ENCODE measurements at regions not wholly inside any gene's neighbourhood (a gene's known extent, or its start where the extent isn't known, plus 50 kb on each side); places are given as distances from the start of the nearest gene placed in this dataset.

- Histone ChIP-seq H3K27ac (ENCODE audit: low read depth, low read length) (no peak overlapping the region), H3K79me2 (ENCODE audit: insufficient read depth, low read length) (no peaks in the 10 kb centered on the region), H3K27me3 (ENCODE audit: insufficient read depth, low read length) (no peaks in the 10 kb centered on the region), H4K20me1 (ENCODE audit: insufficient read depth, low read length) (no peaks in the 10 kb centered on the region), H3K9ac (ENCODE audit: low read length) (no peak overlapping the region), H3K4me1 (ENCODE audit: insufficient read depth, low read length) (no peaks in the 10 kb centered on the region), H3K36me3 (ENCODE audit: insufficient read depth, low read length) (no peaks in the 10 kb centered on the region), H3K9me3 (ENCODE audit: insufficient read depth, low read depth, low read length) (no peaks in the 10 kb centered on the region), H3K4me2 (ENCODE audit: low read length) (no peak overlapping the region), H2AFZ (ENCODE audit: low read depth, low read length) (no peak overlapping the region), H3K4me3 (ENCODE audit: insufficient read depth, low read depth, low read length) (no peak overlapping the region)
- no peak for DNase-seq (ENCODE audit: low read depth)
- H3K27me3 Mint-ChIP-seq (ENCODE audit: low read depth, unreplicated experiment) = no peaks in the 10 kb centered on the region
- no peak overlapping the region for H3K27ac Mint-ChIP-seq (ENCODE audit: unreplicated experiment)
- no peak for FAIRE-seq
- H3K4me3 Mint-ChIP-seq (ENCODE audit: unreplicated experiment) = no peak overlapping the region
- H3K9me3 Mint-ChIP-seq (ENCODE audit: unreplicated experiment) = no peaks in the 10 kb centered on the region
- no peaks in the 10 kb centered on the region for H3K4me1 Mint-ChIP-seq (ENCODE audit: low read depth, unreplicated experiment)
- no peaks in the 10 kb centered on the region for H3K36me3 Mint-ChIP-seq (ENCODE audit: low read depth, unreplicated experiment)
- TF ChIP-seq, protein P1, sequence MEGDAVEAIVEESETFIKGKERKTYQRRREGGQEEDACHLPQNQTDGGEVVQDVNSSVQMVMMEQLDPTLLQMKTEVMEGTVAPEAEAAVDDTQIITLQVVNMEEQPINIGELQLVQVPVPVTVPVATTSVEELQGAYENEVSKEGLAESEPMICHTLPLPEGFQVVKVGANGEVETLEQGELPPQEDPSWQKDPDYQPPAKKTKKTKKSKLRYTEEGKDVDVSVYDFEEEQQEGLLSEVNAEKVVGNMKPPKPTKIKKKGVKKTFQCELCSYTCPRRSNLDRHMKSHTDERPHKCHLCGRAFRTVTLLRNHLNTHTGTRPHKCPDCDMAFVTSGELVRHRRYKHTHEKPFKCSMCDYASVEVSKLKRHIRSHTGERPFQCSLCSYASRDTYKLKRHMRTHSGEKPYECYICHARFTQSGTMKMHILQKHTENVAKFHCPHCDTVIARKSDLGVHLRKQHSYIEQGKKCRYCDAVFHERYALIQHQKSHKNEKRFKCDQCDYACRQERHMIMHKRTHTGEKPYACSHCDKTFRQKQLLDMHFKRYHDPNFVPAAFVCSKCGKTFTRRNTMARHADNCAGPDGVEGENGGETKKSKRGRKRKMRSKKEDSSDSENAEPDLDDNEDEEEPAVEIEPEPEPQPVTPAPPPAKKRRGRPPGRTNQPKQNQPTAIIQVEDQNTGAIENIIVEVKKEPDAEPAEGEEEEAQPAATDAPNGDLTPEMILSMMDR (IDR thresholded peaks at IDR 0.05; ENCODE audit: insufficient read depth, low read depth, low read length) = no peak
- TF ChIP-seq EZH2 (IDR thresholded peaks at IDR 0.05; ENCODE audit: insufficient read depth, low read length) = no peak
Observed at GRCh38 chr18:39360072-39360471, 1794.5 kb upstream of the CELF4 start.

DNA sequence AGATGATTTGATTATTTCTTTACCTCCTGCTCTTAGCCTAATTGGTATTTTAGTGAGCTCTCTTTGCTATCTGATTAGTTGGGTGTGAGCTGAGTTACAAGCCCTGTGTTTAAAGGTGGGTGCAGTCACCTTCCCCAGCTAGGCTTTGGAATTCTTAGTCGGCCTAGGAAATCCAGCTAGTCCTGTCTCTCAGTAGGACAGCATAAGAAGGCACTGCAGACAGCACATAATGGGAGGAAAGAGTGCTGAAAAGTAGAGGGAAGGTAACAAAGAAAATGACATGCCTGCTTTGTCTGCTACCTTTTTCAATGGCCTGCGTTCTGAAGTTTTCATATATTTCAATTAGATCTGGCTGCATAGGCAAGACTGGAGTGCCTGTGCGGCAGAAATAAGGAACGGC lies 1794.0 kb upstream of the CELF4 start:
- Histone ChIP-seq H3K4me2 (ENCODE audit: low read length) (no peak overlapping the region), H3K36me3 (ENCODE audit: insufficient read depth, low read length) (no peaks in the 10 kb centered on the region), H3K4me3 (ENCODE audit: insufficient read depth, low read depth, low read length) (no peak overlapping the region), H3K27me3 (ENCODE audit: insufficient read depth, low read length) (no peaks in the 10 kb centered on the region), H3K79me2 (ENCODE audit: insufficient read depth, low read length) (no peaks in the 10 kb centered on the region), H2AFZ (ENCODE audit: low read depth, low read length) (no peak overlapping the region), H3K4me1 (ENCODE audit: insufficient read depth, low read length) (no peaks in the 10 kb centered on the region), H3K9ac (ENCODE audit: low read length) (no peak overlapping the region), H4K20me1 (ENCODE audit: insufficient read depth, low read length) (no peaks in the 10 kb centered on the region), H3K9me3 (ENCODE audit: insufficient read depth, low read depth, low read length) (no peaks in the 10 kb centered on the region), H3K27ac (ENCODE audit: low read depth, low read length) (no peak overlapping the region)
- no peaks in the 10 kb centered on the region for H3K27me3 Mint-ChIP-seq (ENCODE audit: low read depth, unreplicated experiment)
- no peaks in the 10 kb centered on the region for H3K9me3 Mint-ChIP-seq (ENCODE audit: unreplicated experiment)
- DNase-seq (ENCODE audit: low read depth) (no peak), FAIRE-seq (no peak)
- no peaks in the 10 kb centered on the region for H3K4me1 Mint-ChIP-seq (ENCODE audit: low read depth, unreplicated experiment)
- H3K36me3 Mint-ChIP-seq (ENCODE audit: low read depth, unreplicated experiment) = no peaks in the 10 kb centered on the region
- no peak for TF ChIP-seq EZH2 (IDR thresholded peaks at IDR 0.05; ENCODE audit: insufficient read depth, low read length)
- TF ChIP-seq, protein P1 (IDR thresholded peaks at IDR 0.05; ENCODE audit: insufficient read depth, low read depth, low read length) = no peak
- no peak overlapping the region for H3K27ac Mint-ChIP-seq (ENCODE audit: unreplicated experiment)
- H3K4me3 Mint-ChIP-seq (ENCODE audit: unreplicated experiment) = no peak overlapping the region

GRCh38 chr18:39350945-39351344 lies 1785.3 kb upstream of the CELF4 start:
- no peaks in the 10 kb centered on the region for H3K27me3 ChIP-seq (ENCODE audit: insufficient read depth, low read length)
- Mint-ChIP-seq H3K4me1 (ENCODE audit: low read depth, unreplicated experiment) (no peaks in the 10 kb centered on the region), H3K9me3 (ENCODE audit: unreplicated experiment) (no peaks in the 10 kb centered on the region), H3K27ac (ENCODE audit: unreplicated experiment) (no peak overlapping the region), H3K36me3 (ENCODE audit: low read depth, unreplicated experiment) (no peaks in the 10 kb centered on the region), H3K4me3 (ENCODE audit: unreplicated experiment) (no peak overlapping the region), H3K27me3 (ENCODE audit: low read depth, unreplicated experiment) (no peaks in the 10 kb centered on the region)
- DNase-seq (ENCODE audit: low read depth) (no peak), FAIRE-seq (no peak)
- H3K79me2 ChIP-seq (ENCODE audit: insufficient read depth, low read length) = no peaks in the 10 kb centered on the region
- TF ChIP-seq, protein P1 (IDR thresholded peaks at IDR 0.05; ENCODE audit: insufficient read depth, low read depth, low read length) = no peak
- TF ChIP-seq EZH2 (IDR thresholded peaks at IDR 0.05; ENCODE audit: insufficient read depth, low read length) = no peak
- H3K4me1 ChIP-seq (ENCODE audit: insufficient read depth, low read length) = no peaks in the 10 kb centered on the region
- no peak overlapping the region for H3K4me3 ChIP-seq (ENCODE audit: insufficient read depth, low read depth, low read length)
- H4K20me1 ChIP-seq (ENCODE audit: insufficient read depth, low read length) = no peaks in the 10 kb centered on the region
- H3K27ac ChIP-seq (ENCODE audit: low read depth, low read length) = no peak overlapping the region
- no peaks in the 10 kb centered on the region for H3K36me3 ChIP-seq (ENCODE audit: insufficient read depth, low read length)
- no peak overlapping the region for H3K9ac ChIP-seq (ENCODE audit: low read length)
- H2AFZ ChIP-seq (ENCODE audit: low read depth, low read length) = no peak overlapping the region
- H3K9me3 ChIP-seq (ENCODE audit: insufficient read depth, low read depth, low read length) = no peaks in the 10 kb centered on the region
- no peak overlapping the region for H3K4me2 ChIP-seq (ENCODE audit: low read length)
